DMS114 treated with DMSO at 0.1 percent for 48 hours (cell line): ENCODE measurements at regions not wholly inside any gene's neighbourhood (a gene's known extent, or its start where the extent isn't known, plus 50 kb on each side); places are given as distances from the start of the nearest gene placed in this dataset.

Experiments
- DNase-seq: peaks from one replicate; lab custom pipeline; 2025; ENCODE audit not compliant: unreplicated experiment; lab: John Stamatoyannopoulos, UW

DNA sequence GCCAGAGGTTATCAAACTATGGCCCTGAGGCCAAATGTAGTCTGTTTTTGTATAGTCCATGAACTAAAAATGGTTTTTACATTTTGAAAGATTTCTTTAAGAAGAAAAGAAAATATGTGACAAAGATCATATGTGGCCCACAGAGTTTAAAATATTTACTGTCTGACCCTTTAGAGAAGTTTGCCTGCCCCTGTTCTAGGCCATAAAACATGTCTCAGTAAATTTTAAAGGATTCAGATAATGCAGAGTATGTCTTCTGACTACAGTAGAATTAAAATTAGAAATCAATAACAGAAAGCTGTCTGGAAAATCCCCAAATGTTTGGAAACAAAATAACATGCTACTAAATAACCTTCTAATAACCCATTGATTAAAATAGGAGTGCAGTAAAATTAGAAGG, 86.3 kb downstream of the KCNRG start:
- no peak for DNase-seq

DNA sequence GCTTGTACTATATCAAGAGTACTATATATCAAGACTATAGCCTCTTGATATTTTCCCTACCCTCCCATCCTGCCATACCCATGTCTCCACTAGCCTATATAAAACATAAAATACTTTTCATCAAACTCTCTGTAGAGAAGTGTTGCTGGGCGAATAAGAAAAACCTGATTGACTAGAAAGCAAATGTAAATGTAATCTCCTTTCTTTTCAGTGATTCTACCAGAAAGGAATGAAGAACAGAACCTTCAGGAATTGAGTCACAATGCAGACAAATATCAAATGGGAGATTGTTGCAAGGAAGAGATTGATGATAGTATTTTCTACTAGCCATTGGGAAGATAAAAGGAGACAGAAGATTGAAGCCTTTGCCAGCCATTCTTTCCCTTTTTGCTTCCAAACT, 89.2 kb downstream of the KCNRG start:
- no peak for DNase-seq

DNA sequence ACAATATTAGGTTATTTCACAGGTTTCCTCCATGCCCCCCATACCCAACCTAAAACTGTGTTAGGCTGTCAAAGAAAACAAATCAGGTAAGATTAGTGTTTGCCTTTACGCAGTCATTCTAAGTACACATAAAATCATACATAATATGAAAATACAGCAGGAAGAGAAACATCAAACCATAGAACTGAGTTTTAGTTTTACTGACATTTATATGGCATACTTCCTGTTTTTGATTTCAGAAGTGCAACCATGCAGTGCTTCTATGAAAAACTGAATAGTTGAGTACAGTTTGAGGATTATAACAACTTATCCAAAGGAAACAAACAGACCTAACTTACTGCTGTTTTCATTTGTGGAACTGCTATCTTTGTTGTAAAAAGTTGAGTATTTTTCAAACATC, 91.3 kb downstream of the KCNRG start:
- DNase-seq: no peak

DNA sequence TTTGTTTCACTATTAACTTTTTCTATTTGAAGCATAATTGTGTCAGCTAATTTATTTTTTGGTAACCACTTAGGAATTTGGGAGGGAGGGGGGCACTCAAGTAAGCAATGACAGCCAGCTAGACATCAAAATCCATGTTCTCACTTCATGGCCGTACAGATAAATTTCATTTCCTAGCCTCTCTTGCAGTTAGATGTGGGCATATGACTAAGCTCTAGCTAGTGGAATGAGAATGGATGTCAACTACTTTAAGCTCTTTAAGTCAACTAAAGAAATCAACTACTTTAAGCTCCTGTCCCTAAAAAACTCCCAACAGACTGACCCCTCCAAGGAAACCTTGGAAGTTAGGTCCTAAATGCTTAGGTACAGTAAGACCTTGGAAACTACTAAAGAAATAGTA, 92.0 kb downstream of the KCNRG start:
- DNase-seq: no peak

DNA sequence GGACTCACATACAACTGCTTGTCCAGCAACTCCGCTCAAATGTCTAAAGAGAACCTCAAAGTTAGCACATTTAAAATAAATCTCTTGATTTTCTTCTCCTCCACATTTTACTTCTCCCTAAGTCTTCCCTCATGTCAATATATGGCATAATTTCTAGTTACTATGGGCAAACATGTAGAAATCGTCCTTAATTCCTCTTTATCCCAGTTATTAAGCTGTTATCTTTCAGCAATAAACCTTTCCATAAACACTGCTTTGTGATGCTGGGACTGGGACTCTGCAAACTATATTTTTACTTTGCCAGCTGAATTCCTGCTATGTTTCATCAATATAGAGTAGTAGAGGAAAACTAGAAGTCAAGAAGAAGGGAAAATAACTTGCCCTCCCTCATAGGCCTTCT, 99.7 kb downstream of the KCNRG start:
- DNase-seq: no peak

DNA sequence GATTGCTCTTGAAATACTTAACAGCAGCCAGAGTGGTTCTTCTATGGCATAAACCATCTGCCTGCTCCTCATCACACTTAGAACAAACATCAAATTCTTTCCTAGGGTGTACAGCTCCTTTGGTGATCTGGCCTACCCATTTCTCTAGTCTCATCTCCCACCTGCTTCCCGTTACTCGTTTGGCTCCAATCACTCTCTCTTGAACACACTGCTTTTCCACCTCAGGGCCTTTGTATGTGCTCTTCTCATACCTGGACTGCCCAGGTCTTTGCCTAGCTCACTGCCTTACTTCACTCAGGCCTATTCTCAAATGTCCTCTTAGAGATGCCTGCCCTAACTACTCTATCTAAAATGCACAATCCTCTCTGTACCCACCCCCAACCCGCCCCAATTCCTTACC, 100.5 kb downstream of the KCNRG start:
- no peak for DNase-seq

DNA sequence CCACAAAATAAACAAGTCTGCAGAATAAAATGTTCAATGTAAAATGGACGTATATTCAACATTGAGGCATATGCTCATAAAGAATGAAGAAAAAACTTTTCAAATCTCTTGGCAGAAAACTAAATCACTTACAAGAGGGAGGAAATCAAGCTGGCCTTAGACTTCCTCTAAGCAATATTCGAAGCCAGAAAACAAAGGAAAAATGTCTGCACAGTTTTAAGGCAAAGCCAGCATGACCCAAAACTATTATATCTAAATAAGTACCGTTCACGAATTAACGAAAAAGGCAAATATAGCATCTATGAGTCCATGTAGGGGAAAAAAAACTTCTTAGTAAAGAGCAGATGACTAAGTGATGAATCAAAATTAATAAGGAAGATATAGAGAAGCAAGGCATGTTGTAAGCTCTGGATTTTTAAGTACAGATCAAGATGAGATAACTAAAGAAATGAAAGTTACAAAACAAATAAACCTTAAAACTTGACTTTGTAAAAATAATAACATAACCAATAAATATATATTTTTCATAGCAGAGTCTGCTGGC, 101.3 kb downstream of the KCNRG start:
- DNase-seq: no peak

DNA sequence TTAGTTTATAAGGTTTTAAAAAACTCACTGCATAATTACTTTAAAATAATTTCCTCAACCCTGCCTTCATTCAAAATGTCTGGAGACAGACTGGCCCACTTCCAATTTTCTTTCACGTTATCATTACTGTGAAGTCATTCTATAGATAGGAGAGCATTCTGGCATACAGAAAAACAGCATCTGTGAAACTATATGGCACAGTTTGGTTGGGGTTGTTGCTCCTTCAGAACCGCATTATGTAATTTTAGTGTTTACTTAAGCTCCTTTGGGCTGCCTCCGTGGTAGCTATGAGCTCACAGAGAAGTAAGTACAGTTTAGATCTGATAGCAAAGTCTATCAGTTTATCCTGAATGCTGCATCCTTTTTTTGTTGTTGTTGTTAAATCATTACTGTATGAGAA, 104.3 kb downstream of the KCNRG start:
- no peak for DNase-seq

DNA sequence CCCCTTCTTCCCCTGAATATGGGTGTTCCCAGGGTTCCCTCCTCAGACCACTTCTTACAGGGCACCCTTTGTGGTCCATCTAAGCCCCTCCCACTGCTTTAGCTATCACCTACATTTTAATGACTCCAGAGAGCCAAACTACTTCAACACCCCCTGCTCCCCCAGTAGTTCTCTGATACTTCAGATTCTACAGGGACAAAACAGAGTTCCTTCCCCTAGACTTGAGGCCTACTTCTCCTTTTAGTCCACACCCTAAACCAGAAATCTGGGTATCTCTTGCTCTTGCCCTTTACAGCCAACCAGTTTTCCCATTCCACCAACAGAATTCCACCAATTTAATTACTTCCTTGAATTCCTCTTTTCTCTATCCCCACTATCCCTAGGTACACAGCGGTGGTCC, 107.2 kb downstream of the KCNRG start:
- no peak for DNase-seq

DNA sequence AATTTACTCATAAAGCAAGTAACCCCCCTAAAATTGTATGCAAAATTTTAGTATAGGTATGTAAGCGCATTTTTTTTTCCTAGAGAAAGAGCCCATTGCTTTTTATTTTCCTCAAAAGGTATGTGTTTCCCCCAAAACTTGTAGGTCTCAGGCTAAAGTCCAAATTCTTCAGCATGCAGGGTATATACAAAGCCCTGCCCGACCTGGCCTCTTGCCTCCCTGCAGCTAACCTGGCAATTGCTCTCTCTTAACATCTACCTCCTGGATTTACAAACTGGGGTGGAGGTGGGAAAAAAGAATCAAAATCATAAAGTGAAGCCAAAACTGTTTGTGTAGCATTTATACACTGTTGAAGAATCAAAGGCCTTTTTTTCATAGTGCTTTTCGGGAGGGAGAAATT, 107.8 kb downstream of the KCNRG start:
- no peak for DNase-seq

DNA sequence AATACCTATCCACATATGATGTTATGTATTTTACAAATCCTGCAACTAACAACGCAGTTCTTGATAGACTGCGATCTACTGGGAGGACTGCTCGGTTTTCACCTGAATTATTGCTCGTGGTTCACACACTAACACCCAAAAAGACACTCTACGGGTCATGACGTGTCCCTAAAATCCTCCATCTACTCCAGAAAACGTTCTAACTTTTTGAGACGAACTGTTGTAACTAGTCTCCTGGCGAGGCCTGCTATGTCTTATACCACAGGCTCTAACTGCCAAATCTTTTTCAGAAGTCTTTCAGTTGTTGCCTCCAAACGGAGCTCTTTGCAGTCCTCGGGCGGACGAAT, 108.2 kb downstream of the KCNRG start:
- no peak for DNase-seq

DNA sequence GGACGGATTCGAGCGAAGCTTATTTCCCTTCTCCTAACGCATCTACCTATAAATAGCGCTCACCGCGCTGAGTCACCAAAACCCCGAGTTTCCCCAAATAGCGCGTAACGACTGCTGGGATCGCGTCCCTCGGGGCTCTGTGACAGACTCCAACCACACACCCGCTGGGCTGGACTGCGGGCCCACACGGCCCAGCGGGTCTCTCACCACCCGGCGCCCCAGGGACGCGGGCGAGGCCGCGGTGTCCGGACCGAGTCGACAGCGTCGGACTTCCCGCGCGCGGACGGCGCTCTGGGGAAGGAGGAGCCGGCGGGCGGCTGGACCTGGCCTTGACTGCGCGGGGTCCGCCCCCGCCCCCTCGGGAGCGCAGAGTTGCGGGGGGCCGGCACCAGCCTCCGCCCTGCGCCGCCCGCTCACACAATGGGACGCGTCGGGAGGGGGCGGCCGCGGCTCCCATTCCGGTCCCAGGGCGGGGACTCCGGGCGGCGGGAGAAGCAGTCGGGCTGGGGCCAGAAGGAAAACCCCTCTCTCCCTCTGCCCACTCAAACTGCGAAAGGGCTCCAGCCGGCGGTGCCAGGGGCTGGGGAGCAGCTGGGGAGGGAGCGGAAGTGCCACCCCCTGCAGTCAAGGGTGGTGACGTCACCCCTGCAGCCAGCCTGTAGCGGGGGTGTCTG, 108.8 kb downstream of the KCNRG start:
- peak; percentile 17 for DNase-seq

DNA sequence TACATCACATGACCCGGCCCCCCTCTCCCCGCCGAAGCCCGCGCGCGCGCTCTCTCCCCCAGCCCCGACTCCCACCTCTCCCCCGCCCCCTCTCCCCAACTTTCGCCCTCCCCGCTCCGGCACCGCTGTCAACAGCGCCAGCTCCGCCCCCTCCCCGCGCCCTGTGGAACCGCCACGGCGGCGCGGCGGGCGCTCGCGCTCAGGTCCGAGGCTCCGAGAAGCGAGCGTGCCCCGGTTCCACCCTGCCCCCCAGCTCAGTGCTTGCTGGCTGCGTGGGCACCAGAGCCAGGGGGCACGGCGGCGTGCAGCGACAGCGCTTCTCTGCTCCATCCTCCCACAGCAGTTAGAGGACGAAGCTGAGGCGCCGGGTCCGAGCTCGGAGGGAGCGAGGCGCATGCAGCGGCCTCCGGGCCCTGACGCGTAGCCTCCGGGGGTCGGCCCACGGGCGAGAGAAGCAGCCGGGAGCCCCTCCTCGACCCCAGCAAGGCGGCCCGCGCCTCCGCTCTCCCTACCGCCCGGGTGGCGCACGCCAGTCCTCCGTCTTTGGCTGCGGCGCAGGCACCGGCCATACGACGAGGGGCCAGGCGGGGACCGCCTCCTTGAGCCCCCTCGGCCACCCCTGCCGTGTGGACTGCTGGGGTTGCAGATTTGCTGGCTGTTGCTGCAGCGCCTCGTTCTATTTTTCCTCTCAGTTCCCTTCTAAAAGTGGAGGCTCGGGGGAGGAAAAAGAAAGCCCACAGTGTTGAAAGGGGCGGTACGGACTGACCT, 109.5 kb downstream of the KCNRG start:
- peak; percentile 70 for DNase-seq

DNA sequence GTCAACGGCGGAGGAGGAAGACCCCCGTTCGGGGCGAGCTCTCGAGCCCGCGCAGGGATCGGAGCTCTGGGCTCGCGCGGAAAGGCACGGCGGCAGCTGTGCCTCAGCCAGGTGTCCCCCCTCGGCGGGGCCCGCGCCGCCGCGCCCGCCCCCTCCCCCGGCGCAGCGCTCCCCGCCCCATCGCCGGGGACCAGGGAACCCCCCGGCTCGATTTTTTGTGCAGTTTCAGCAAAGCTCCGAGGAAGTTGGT, 110.0 kb downstream of the KCNRG start:
- no peak for DNase-seq

DNA sequence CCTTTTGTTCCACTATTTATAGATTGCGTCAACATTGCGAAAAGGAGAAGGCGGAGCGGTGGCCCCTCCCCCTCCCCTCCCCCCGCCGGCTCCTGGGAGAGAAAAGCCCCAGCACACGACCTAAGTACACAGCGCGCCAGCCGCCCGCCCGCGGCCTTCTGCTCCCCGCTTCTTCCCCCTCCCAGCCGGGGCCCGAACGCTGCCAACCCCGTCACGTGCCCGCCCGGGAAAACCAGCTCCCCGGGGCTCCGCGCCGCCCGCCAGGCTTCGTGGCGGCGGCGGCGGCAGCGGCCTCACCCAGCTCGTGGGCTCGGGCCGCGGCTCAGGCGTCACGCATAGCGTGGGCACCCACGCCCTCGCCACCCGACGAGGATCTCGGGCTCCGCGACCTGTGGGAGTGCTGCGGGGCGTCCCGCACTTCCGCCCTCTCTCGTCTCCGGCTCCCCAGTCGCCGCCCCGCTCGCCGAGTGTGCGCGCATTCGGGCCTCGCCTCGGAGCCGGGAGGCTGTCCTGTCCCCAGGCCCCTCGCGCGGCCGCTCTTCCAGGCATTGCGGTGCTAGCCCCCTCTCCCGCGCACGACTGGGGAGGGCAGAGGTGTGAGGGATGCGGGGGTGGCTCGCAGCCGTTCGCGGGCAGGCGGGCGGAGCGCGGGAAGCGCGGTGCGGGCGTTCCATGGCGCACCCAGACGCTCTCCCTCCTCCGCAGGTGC, 110.5 kb downstream of the KCNRG start:
- DNase-seq: peak; percentile 24

DNA sequence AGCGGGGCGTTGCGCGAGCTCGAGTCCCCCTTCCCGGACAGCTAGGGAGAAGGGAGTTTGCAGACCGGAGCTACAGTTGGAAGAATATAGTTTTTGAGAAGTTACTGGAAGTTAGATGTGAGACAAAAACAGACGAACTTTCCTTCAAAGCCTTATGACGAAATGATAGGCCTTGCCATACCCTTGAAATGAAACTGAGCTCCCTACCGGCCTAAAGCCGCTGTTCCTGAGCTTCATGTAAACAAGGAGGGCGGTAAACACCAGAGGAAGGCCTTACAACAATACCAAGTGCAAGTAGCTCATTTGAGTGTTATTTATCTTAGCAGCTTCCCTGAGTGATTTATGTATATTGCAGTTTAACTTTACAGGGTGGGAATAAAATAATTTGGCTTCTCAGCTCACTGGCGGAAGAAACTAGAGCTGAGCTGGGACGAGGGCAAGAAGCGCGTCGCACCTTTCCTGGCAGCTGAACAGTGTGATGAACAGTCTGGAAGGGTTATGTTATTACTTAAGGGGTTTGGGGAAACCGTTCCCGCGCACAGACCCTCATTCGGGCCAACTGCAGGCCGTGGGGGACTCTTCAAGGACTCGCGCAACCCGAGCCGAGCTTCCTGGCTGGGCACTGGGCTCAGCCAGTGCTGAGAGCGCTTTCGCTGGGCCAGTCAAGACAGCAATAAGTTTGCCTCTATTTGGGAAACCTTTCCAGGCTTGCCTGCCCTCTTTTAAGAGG, 111.2 kb downstream of the KCNRG start:
- peak; percentile 26 for DNase-seq

DNA sequence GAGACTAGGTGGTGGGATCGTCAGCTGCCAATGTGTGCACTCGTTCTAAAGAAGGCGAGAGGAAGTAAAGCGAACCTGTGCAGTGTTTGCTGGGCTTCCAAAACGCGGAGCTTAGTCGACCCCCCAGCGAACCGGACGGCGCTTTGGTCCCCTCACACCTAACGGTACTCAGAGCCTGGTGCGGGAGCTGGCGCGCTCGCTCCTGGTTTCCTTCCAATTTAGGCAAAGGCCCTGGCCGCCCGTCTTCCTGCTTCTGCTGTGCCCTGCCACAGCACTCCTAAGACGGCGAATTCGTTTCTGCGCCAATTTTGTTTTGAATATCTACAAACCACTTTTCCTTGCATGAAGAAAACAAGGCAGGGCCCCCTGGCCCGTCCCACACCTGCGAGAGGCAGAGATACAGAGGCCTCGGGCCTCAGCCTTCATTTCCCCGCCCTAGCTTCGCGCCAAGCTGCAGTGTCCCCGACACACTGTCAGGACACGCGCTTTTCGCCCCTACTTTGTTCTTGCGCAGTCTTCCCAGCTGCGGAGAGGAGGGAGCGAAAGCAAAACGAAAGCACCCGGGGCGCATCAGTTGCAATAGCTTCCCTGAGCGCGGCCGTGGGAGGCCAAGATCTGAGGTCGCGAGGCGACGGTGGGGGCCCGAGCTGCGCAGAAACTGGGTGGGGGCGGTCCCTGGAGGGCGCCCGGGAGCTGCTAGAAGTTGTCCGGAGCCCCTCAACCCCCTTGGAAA, 111.9 kb downstream of the KCNRG start:
- no peak for DNase-seq

DNA sequence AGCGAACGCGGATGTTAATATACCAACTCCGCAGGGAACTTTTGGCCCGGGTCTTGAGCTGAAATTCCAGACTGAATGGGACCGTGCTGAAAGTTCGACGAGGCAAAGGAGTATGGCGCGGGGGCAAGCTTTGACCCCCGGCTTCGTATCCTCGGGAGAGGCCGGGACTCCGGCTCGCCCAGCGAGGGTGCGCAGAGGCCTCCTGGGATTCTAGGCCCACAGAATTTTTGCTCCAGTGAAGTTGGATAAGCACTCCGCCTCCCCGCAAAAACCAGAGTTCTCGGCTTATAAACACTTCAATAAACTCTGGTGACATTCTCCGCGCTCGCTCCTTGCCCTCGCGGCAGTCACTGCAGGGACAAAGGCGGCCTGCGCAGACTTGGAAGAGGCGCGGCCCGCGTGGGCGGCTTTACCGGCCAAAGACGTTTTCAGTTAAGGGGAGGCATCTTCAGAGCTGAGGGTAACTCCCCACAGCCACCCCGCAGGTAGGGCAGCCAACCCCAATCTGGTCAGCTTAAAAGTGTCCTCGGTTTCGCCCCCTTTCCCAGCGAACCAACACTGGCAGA, 112.6 kb downstream of the KCNRG start:
- DNase-seq: no peak

DNA sequence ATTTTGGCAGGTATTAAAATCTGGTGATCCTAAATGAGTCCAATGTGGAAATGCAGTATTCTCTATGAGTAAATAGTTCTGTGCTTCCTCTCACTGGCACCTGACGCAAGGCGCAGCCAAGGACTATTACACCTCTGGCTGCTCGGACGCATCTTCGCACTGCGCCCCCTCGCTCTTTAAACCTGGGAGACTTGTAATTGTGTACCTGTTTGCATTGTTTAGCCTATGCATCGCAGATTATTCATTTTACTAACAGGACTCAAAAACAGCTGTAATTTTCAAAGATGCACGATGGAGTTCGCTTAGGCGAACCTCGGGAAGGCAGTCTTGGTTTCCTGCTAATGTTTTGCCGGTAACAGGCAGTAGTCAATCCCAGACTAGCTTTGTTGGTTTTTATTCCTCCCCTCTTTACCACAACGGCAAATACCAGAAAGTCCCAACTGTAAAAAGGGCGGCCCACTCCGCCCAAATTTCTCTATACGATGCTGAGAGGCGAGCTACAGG, 113.2 kb downstream of the KCNRG start:
- no peak for DNase-seq

DNA sequence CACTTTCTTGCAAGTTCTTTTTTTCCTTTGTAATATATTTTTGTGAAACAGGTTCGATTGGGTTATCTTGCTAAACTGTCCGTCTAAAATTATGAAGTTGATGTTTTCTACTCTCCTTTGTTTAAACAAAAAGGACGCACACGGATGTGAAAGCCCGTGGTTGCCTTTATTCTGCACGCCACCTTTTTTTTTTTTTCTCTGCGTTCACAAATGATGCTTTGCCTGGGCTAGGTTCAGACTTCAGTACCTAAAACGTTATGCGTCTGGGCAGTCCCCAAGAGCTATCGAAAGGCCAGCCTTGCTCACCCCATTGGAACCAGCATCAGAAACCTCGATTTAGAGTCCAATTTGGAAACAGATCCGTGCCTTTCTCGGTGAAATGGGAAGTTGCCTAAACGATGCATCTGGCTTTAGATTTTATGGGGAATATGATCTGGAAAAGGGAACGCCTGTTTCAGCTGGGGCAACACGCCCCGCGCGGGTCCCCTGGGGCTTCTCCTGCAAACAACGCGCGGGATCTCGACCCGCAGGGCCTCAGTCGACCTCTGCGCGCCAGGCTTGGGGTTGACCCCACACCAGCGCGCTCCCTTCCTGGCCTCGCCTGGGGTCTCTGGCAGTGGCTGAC, 113.9 kb downstream of the KCNRG start:
- DNase-seq: no peak
